GM23338 (cell line): ENCODE measurements at regions not wholly inside any gene's neighbourhood (a gene's known extent, or its start where the extent isn't known, plus 50 kb on each side); places are given as distances from the start of the nearest gene placed in this dataset.

Experiments
- CTCF ChIP-seq, 2 experiments: fragments of 200-600 bp in 1 of 2; sonication (generic) in 1 of 2; conservative IDR thresholded peaks; 2 replicates each; pipeline versions ENCODE4 v1.5.1 to v1.6.1; 2016 to 2017; ENCODE audit warnings: antibody characterized with exemption in 2 of 2, low read depth in 2 of 2, mild to moderate bottlenecking in 2 of 2, moderate library complexity in 1 of 2
- EZH2 ChIP-seq: fragments of 200-600 bp; sonication (generic); IDR thresholded peaks from one replicate; pipeline ENCODE4 v1.8.0; 2017; ENCODE audit warnings: antibody characterized with exemption, mild to moderate bottlenecking, low read depth; ENCODE audit not compliant: unreplicated experiment
- EZH2phosphoT487 ChIP-seq: fragments of 200-600 bp; sonication (generic); IDR thresholded peaks from one replicate; pipeline ENCODE4 v1.8.1; 2018; ENCODE audit warnings: antibody characterized with exemption; ENCODE audit not compliant: unreplicated experiment
- POLR2AphosphoS5 ChIP-seq: IDR thresholded peaks from 2 replicates; pipeline ENCODE4 v1.6.1; 2016; ENCODE audit warnings: antibody characterized with exemption, low read depth
- ZNF331 ChIP-seq: fragments of 250-450 bp; sonication (Bioruptor Pico); IDR thresholded peaks from 2 replicates; pipeline ENCODE4 v1.5.0; 2020; ENCODE audit warnings: low read depth, mild to moderate bottlenecking, moderate library complexity

- TF ChIP-seq EZH2 (no peak), CTCF (conservative IDR thresholded peaks at IDR 0.05; ENCODE audit: low read depth in 2 of 2) (no peak), POLR2AphosphoS5 (no peak), ZNF331 (no peak), EZH2phosphoT487 (no peak)
These were observed 898.1 kb upstream of the EPHA5 start for GRCh38 chr4:66568431-66568830.
